Stromal cell of bone marrow (primary cell): ENCODE measurements at regions not wholly inside any gene's neighbourhood (a gene's known extent, or its start where the extent isn't known, plus 50 kb on each side); places are given as distances from the start of the nearest gene placed in this dataset.
"Not testable (repeated sequence)": the region's sequence is repeated elsewhere in the genome, so short reads cannot be mapped to it uniquely, and the experiment has no call there.

Source experiments
- DNase-seq: peaks from one replicate; pipeline ENCODE4 v3.0.0-alpha.2; 2012; ENCODE audit warnings: low read depth

- no peak for DNase-seq
Measured at GRCh38 chr16:52234626-52235025, 312.3 kb downstream of the TOX3 start.

- DNase-seq = no peak
Measured at GRCh38 chr16:52229471-52229870, 317.5 kb downstream of the TOX3 start.

GRCh38 chr16:52227851-52228250, 319.1 kb downstream of the TOX3 start:
- no peak for DNase-seq

GRCh38 chr16:52212841-52213240, 334.1 kb downstream of the TOX3 start:
- no peak for DNase-seq

DNA sequence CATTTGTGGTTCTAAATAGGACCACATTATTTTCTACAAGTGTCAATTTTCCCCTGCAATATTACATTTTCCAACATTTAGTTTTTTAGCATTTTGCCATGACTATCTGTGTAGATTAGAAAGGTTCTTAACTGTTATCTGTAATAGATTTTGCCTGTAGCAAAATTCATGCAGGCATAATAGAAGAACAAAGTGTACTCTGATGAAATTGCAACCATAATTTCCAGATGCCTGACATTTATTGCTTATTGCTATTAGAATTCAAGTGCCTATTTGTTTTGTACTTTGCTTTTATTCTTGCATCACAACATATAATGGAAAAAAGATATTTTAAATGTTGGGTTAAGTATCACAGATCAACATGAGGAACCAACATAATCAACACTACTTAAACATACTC, 337.7 kb downstream of the TOX3 start:
- no peak for DNase-seq

GRCh38 chr16:52203096-52203495, 343.8 kb downstream of the TOX3 start:
- no peak for DNase-seq

GRCh38 chr16:52193441-52193840, 353.5 kb downstream of the TOX3 start:
- DNase-seq = no peak

GRCh38 chr16:52191531-52192134, 355.3 kb downstream of the TOX3 start:
- peak; percentile 29 for DNase-seq

- DNase-seq = no peak
Measured at GRCh38 chr16:52184336-52184735, 362.6 kb downstream of the TOX3 start.

DNA sequence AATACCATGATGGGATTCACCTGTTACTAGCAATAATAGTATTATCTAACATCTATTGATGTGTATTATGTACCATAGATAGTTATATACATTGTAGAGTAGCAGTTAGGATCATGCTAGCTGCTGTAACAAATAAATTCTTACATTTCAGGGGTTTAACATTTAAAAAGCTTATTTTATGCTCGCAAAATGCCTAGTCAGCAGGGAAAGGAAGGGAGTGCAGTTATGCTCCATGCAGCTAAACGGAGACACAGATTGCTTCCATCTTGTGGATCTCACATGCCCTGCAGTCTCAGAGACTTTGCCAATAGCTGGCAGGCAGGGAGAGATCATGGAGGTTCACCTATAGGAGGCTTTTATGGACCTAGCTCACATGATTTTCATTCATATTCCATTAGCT, 364.1 kb downstream of the TOX3 start:
- DNase-seq = no peak

GRCh38 chr16:52174168-52174567, 372.8 kb downstream of the TOX3 start:
- no peak for DNase-seq

- no peak for DNase-seq
Measured at GRCh38 chr16:52171481-52171880, 375.5 kb downstream of the TOX3 start.

DNA sequence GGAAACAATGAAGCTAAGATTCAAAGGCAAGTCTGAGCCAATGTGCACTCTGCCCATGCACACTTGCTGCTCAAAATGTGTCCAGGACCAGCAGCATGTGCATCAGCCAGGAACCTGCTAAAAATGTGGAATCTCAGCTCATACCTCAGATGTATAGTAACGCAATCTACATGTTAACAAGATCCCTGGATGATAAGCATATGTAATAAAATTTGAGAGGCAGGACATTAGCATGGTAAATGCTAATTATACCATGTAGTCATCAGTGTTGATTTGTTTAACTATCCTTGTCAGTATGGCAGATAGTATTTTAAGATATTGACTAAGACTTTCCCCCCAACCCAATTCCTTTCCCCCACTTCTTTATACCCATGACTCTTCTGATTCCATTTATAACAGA, 379.6 kb downstream of the TOX3 start:
- no peak for DNase-seq

DNA sequence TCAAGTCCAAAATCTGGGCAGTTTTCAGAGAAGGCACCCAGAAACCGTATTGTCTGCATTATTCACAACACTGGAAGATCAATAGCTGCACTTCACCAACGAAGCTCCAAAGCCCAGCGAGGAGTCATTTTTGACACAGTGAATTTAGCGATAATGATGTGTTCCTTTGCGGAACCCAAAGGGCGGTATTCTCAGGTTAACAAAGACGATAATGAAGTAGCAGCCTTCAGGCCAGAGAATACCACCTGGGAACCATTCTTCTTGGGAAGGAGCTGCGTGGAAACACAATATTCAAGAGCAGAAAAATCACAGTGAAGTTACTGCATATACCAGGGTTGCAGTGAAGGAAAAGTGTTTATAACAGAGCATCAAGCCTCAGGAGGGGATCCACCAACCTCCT, 381.0 kb downstream of the TOX3 start:
- no peak for DNase-seq

GRCh38 chr16:52149003-52149402, 397.9 kb downstream of the TOX3 start:
- DNase-seq = no peak

DNA sequence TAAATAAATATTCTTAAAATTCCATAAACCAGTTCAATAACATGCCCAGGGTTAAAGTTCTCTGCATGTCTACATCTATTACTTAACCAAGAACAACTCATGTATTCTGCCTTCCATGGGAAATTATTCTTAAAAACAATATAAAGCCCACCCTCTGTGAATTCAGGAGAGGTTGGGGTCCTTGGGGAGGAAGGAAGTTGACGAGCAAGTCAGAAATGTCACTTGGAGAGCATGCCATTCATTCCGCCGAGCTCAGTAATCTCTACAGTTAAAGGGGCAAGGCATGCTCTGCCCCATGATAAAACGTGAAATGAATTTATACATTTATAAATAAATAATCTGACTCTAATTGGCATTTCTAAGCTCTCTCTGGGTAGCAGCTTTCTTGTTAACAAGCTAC, 405.1 kb downstream of the TOX3 start:
- no peak for DNase-seq

DNA sequence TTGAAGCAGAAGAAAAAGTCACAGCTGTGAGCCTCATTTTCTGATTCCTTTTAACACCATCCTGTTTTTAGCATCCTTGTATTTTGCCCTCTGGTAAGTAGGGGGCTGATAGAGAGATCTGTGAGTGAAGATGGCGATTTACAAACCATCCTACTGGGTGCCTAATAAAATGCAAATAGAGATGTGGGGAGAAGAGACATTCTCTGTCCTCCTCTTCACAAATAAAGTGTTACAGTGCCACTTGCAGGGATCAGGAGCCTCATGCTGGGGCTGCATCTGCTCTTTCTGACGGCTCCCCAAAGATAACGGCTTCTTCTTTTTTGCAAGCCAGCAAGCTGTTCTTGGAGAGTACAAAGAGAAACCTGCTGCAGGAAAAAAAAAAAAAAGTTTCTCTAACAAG, 418.6 kb downstream of the TOX3 start:
- no peak for DNase-seq

DNA sequence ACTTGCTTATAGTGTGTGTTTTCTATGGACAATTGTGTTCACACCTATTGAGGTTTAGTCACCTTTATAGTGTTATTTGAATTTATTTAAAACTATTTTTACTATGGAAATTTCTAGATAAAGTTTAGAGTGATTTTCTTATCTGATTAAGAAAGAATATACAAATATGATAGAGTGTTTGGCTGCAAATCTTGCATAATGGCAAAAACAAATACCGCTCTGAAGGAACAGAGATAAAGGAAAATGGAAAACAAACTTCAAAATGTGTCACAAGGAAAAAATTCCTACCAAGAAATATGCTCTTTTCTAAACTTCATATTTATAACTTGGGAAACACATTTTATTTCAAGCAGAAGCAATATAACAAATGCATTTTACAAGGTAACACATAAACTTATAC, 423.1 kb downstream of the TOX3 start:
- DNase-seq = no peak

DNA sequence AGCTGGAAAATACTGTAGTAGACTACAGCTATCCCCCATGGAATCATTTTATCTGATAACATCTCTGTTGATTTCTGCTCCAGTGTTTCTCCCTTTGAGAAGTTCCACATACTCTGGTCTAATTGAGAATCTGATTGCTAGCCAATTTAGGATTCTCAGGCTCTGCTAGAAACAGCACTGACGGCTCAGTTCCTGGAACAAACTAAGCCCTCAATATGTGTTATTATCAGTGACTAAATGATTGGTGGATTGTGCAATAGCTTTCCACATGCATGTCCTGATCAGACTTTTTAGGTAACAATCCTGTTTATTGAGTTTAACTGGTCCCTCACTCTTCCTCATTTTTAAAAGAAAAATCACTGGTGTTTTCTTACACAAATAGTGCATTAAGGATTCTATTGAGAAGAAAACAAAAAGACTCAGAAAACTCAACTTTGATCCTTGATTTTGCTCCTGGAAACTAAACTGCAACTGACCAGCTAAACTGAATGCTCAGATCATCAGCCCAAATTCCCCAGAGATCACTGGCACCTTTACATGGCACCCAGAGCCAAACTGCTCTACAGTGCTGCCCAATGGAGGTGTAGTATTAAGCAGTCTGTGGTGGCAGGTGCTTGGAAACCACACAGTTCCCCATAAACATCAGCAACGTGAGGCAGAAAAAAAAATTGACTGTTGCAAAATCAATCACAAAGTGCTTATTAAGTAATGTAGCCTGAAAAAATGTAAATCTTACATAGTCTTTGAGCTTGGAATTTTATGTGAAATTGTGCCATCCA, 423.7 kb downstream of the TOX3 start:
- DNase-seq = no peak

DNA sequence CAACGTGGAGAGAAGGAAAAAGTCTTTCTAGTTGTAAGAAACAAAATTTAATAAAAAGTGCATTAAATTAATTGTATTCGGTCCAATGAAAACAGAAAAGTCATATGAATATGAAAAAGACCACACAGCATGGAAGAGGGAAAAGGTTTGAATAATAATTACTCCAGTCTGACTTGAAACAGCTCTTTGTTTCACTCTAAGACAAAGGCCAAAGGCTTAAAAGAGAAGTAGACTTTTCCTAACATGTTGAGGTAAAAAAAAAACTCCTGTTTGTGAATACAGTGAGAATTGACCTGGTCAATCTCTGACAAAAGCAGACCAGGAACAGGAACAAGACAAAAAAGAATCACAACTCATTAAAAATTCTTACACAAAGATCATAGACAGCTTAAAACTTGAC, 429.8 kb downstream of the TOX3 start:
- no peak for DNase-seq

GRCh38 chr16:52114379-52114778, 432.6 kb downstream of the TOX3 start:
- DNase-seq = no peak

GRCh38 chr16:52113533-52114183, 433.3 kb downstream of the TOX3 start:
- DNase-seq = no peak

GRCh38 chr16:52104993-52105392, 441.9 kb downstream of the TOX3 start:
- not testable (repeated sequence) for DNase-seq
